ENCODE measurements at regions not wholly inside any gene's neighbourhood (a gene's known extent, or its start where the extent isn't known, plus 50 kb on each side); places are given as distances from the start of the nearest gene placed in this dataset.

DNA sequence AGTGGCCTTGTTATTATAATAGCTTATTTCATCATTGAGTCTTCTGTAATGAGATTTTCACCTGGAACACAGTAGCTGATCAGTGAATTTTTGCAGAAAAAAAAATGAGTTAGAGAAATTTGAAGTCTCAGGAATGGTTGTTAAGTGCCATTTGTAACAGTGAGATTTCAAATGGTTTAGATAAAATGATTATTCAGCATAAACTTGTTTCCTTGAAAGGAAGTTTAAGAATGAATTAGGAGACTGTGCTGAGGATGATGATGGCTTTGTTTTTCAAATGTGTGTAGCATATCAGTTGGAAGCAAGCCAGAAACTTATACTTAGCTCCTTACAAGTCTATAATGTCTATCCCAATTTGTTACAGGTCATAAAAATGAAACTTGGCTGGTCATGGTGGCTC, 225.1 kb downstream of the LRRC3B start:
- Histone ChIP-seq H4K20me1 (ENCODE audit: insufficient read depth) (no peaks in the 10 kb centered on the region), H3K27ac (ENCODE audit: low read depth in 2 of 2, low read length in 1 of 2) (no peak overlapping the region), H3K79me2 (ENCODE audit: insufficient read depth) (no peaks in the 10 kb centered on the region), H3K27me3 (ENCODE audit: insufficient read depth) (no peaks in the 10 kb centered on the region), H3K4me2 (no peak overlapping the region), H3K9ac (no peak overlapping the region), H2AFZ (ENCODE audit: low read depth) (no peak overlapping the region), H3F3A (replicated peaks; ENCODE audit: insufficient read depth) (no peaks in the 10 kb centered on the region), H3K9me3 (no peaks in the 10 kb centered on the region), H3K9me2 (no peaks in the 10 kb centered on the region), H3K36me3 (replicated peaks in 1 of 2; ENCODE audit: control insufficient read depth in 1 of 2, insufficient read depth in 2 of 2, low read length in 1 of 2) (no peaks in the 10 kb centered on the region), H3K4me1 (ENCODE audit: control insufficient read depth in 1 of 2, insufficient read depth in 2 of 2, low read depth in 1 of 2, low read length in 1 of 2) (no peaks in the 10 kb centered on the region; a peak in 1 of 4 replicates), H3K4me3 (ENCODE audit: low read depth in 2 of 2, low read length in 1 of 2) (no peak overlapping the region)
- CTCF ChIA-PET = no interaction called here
- POLR2A ChIA-PET = no interaction called here
- TF ChIP-seq RCOR1 (IDR thresholded peaks at IDR 0.05; ENCODE audit: low read length) (no peak), TCF12 (IDR thresholded peaks at IDR 0.05) (no peak), EZH2phosphoT487 (IDR thresholded peaks at IDR 0.05; ENCODE audit: borderline replicate concordance, low read depth) (no peak), MEF2A (IDR thresholded peaks at IDR 0.05; ENCODE audit: borderline replicate concordance, low read depth) (no peak), JUND (IDR thresholded peaks at IDR 0.05) (no peak), SIN3A (IDR thresholded peaks at IDR 0.05; ENCODE audit: borderline replicate concordance, low read depth, low read length) (no peak), FOXM1 (IDR thresholded peaks at IDR 0.05; ENCODE audit: low read depth) (no peak), EP300 (IDR thresholded peaks at IDR 0.05; ENCODE audit: borderline replicate concordance in 1 of 2, low read depth in 1 of 2, low read length in 1 of 2) (no peak), NFIC (IDR thresholded peaks at IDR 0.05; ENCODE audit: borderline replicate concordance) (no peak), RXRA (IDR thresholded peaks at IDR 0.05; ENCODE audit: borderline replicate concordance, low read depth) (no peak), RAD21 (IDR thresholded peaks at IDR 0.05; ENCODE audit: low read length) (no peak), YY1 (IDR thresholded peaks at IDR 0.05; ENCODE audit: low read depth) (no peak), CHD2 (IDR thresholded peaks at IDR 0.05; ENCODE audit: low read length, partially characterized antibody) (no peak), ELF1 (IDR thresholded peaks at IDR 0.05) (no peak)
- TF ChIP-seq, protein P1, sequence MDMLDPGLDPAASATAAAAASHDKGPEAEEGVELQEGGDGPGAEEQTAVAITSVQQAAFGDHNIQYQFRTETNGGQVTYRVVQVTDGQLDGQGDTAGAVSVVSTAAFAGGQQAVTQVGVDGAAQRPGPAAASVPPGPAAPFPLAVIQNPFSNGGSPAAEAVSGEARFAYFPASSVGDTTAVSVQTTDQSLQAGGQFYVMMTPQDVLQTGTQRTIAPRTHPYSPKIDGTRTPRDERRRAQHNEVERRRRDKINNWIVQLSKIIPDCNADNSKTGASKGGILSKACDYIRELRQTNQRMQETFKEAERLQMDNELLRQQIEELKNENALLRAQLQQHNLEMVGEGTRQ (IDR thresholded peaks at IDR 0.05; ENCODE audit: borderline replicate concordance, low read depth, low read length) = no peak
- TF ChIP-seq, protein P2, sequence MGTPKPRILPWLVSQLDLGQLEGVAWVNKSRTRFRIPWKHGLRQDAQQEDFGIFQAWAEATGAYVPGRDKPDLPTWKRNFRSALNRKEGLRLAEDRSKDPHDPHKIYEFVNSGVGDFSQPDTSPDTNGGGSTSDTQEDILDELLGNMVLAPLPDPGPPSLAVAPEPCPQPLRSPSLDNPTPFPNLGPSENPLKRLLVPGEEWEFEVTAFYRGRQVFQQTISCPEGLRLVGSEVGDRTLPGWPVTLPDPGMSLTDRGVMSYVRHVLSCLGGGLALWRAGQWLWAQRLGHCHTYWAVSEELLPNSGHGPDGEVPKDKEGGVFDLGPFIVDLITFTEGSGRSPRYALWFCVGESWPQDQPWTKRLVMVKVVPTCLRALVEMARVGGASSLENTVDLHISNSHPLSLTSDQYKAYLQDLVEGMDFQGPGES (IDR thresholded peaks at IDR 0.05; ENCODE audit: low read depth, low read length) = no peak
- no peak for DNase-seq

DNA sequence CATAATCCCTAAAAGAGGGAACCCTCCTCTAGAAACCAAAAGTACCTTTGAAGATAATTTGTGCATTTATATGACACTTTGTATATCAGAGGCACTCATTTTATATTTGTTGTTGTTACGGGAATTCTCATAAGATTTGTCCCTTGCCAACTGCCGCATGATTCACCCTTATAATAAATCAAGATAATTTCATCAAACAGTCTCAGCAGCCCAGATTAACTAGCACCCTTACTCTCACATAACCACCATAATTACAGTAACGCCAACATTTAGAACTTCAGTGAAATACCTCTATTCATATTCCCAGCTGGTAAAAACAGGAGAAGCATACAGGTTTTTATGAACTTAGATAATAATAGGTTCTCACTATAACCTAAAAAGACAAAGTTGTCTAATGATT, 271.9 kb downstream of the LRRC3B start:
- POLR2A ChIA-PET = no interaction called here
- H3K4me1 ChIP-seq (ENCODE audit: control insufficient read depth in 1 of 2, insufficient read depth in 2 of 2, low read depth in 1 of 2, low read length in 1 of 2) = no peaks in the 10 kb centered on the region
- TF ChIP-seq RCOR1 (IDR thresholded peaks at IDR 0.05; ENCODE audit: low read length) (no peak), POLR2AphosphoS5 (IDR thresholded peaks at IDR 0.05; ENCODE audit: low read depth, low read length) (no peak), FOSL2 (IDR thresholded peaks at IDR 0.05; ENCODE audit: borderline replicate concordance, low read depth) (no peak), JUND (IDR thresholded peaks at IDR 0.05) (no peak)
- TF ChIP-seq, protein P3, sequence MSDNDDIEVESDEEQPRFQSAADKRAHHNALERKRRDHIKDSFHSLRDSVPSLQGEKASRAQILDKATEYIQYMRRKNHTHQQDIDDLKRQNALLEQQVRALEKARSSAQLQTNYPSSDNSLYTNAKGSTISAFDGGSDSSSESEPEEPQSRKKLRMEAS (IDR thresholded peaks at IDR 0.05; ENCODE audit: low read depth) = no peak
- TF ChIP-seq, protein P2 (IDR thresholded peaks at IDR 0.05; ENCODE audit: low read depth, low read length) = no peak
- TF ChIP-seq, protein P4, sequence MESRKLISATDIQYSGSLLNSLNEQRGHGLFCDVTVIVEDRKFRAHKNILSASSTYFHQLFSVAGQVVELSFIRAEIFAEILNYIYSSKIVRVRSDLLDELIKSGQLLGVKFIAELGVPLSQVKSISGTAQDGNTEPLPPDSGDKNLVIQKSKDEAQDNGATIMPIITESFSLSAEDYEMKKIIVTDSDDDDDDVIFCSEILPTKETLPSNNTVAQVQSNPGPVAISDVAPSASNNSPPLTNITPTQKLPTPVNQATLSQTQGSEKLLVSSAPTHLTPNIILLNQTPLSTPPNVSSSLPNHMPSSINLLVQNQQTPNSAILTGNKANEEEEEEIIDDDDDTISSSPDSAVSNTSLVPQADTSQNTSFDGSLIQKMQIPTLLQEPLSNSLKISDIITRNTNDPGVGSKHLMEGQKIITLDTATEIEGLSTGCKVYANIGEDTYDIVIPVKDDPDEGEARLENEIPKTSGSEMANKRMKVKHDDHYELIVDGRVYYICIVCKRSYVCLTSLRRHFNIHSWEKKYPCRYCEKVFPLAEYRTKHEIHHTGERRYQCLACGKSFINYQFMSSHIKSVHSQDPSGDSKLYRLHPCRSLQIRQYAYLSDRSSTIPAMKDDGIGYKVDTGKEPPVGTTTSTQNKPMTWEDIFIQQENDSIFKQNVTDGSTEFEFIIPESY (IDR thresholded peaks at IDR 0.05; ENCODE audit: borderline replicate concordance, low read depth) = no peak

More for the DNA sequence above, 271.9 kb downstream of the LRRC3B start:
- Histone ChIP-seq H3K9me3 (no peaks in the 10 kb centered on the region), H3K4me3 (ENCODE audit: low read depth in 2 of 2, low read length in 1 of 2) (no peak overlapping the region), H3K79me2 (ENCODE audit: insufficient read depth) (no peaks in the 10 kb centered on the region), H3K27ac (ENCODE audit: low read depth in 2 of 2, low read length in 1 of 2) (no peak overlapping the region), H3K9ac (no peak overlapping the region), H3K27me3 (ENCODE audit: insufficient read depth) (no peaks in the 10 kb centered on the region), H3K36me3 (replicated peaks in 1 of 2; ENCODE audit: control insufficient read depth in 1 of 2, insufficient read depth in 2 of 2, low read length in 1 of 2) (no peaks in the 10 kb centered on the region), H3K9me2 (no peaks in the 10 kb centered on the region), H3K4me2 (no peak overlapping the region), H3F3A (replicated peaks; ENCODE audit: insufficient read depth) (no peaks in the 10 kb centered on the region), H2AFZ (ENCODE audit: low read depth) (no peak overlapping the region), H4K20me1 (ENCODE audit: insufficient read depth) (no peaks in the 10 kb centered on the region)
- DNase-seq = no peak
- 21% methylated on average over 3 of the region's 3 CpGs for WGBS (ENCODE audit: low lambda C conversion rate)
- CTCF ChIA-PET = no interaction called here

Data from SK-N-SH (cell line).